GM21367 (cell line): ENCODE measurements at regions not wholly inside any gene's neighbourhood (a gene's known extent, or its start where the extent isn't known, plus 50 kb on each side); places are given as distances from the start of the nearest gene placed in this dataset.

ENCODE experiments used
- ATAC-seq: cut with Tn5 transposase; IDR thresholded peaks from one replicate; pipeline ENCODE4 v1.9.1; 2021; ENCODE audit not compliant: unreplicated experiment

DNA sequence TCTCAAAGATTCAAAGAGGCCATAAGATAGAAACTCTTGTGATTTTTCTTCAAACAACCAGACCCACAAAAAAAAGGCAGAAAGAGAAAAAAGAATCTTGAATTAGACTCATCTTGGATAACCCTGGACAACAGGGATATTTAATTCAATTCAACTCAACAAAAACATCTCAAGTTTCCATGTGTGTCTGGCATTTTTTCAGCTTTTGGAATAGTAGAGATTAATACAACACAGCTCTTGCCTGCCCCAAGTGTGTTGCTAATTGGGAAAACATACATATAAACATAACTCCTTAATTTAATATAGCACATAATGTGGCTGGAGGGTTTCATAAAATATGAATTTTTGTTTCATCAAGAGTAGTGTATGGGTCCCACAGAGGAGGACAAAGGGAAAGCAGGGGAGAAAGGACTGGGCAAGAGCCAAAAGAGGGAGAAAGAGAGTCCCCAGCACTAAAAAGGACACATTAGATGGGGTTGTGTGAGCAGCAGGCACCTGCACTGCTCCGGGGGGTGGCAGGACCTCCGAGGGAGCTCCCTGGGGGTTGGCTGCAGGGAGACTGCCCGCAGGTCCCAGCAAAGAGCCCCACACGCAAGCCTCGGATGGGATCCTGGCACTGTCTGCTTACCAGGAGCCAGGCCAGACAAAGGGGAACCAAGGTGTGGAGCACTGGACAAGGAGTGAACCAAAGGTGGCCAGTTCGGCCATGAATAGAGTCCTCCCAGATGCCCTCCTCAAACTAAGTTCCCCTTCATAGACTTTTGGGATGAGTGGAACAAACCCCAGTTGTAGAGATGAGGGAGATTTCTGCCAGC is 65.6 kb upstream of the TMEM72 start:
- no peak for ATAC-seq

DNA sequence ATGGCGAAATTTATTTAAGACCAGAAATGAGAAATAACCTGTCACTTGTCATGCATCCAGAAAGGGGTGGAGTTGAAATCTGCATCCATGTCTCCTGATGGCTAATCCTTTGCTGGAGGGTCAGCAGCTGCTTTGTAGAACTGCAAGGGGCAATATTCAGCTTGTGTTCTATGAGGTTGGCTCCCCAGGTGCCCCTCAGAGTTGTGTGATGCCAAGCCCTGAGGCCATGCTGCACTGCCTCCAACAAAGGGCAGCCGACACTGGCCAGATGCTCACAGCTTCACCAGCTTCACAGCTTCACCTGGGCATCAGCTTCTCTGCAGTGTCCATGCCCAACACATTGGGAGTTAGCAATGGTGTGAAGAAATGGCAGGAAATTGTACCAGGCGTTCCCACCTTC is 64.0 kb upstream of the TMEM72 start:
- ATAC-seq, result no peak

- no peak for ATAC-seq
These were observed 62.9 kb upstream of the TMEM72 start for GRCh38 chr10:44848211-44848610.

DNA sequence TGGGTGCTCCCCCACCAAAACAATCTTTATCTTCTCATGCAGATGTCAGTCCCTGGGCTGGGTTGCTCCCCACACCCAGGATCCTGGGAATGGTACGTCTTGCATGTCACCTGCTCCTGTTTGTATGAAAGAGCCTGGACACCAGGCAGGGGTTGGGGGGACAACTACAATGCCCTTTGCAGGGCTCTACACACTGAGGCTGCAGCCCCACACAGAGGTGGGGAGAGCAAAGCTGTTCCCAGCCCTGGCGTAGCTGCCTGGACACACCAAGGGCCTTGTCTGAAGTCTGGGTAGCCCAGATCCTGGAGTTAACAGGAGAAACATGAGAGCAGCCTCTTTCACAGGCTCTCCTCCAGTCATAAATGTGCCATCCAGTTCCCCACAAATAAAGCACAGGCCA is 61.2 kb upstream of the TMEM72 start:
- no peak for ATAC-seq

GRCh38 chr10:44850356-44850934 is 60.7 kb upstream of the TMEM72 start:
- ATAC-seq, result no peak

- no peak for ATAC-seq
These were observed 59.7 kb upstream of the TMEM72 start for GRCh38 chr10:44851413-44851812.

DNA sequence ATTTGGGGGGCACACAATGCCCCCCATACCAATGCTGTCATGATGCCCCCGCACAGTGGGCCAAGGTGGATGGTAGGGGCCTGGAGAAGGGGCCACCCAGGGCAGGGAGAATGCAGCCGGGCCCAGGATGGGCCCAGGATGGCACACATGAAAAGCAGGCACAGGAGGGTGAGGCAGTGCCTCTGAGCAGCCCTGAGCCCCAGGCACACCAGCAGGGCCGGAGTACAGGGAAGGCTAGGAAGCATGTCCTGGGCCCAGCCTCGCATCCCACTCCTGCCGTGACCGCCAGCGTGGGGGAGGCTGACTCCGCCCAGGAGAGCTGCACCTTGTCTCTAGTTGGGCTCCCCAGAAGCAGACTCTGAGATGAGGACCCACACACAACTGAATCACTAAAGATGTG is 59.3 kb upstream of the TMEM72 start:
- ATAC-seq, result no peak

DNA sequence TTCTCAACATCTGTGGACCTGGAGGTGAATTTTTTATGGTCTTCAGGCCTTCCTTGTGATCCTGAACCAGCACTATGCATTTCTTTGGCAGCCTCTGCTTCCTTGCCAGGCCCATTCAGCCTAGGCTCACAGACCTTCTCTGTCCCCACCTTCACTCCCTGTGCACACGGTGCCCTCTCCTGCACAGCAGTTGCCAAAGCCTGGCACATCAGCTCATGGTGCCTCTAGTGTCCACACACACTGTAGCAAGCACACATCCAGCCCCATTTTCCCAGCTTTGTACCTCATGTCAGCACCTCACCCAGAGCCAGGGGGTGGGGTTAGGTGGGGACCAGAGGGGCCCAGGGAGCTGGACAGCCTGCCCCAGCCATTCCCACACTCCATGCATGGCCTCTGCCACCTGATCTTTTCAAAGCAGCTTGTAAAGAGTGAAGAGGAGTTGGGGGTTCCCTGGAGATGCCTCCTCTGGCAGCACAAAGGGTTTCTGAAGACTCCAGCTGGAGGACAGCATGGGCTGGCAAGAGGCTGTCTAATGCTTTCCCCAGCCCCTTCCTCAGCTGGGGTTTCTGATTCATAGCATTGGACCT is 57.9 kb upstream of the TMEM72 start:
- no peak for ATAC-seq

DNA sequence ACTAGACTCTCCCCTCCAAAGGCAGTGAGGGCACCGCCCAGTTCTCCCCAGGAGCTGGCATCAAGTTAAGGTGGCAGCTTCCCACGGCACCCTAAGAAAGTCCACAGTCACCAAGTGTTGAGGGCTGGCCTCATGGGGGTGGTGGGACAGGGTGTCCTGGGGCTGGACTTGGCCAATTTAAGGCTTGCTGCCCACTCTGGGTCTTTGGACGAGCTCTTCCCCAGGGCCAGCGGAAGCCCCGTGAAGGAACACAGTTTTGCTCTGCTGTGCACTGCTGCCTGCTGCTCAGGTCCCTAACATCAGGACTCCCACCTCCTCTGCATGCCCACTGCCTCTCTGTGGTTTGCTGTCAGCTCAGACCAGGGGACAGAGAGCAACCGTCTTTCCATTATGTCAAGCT is 57.3 kb upstream of the TMEM72 start:
- ATAC-seq, result no peak

GRCh38 chr10:44854693-44855350 is 56.3 kb upstream of the TMEM72 start:
- no peak for ATAC-seq

GRCh38 chr10:44856696-44857095 is 54.4 kb upstream of the TMEM72 start:
- no peak for ATAC-seq

DNA sequence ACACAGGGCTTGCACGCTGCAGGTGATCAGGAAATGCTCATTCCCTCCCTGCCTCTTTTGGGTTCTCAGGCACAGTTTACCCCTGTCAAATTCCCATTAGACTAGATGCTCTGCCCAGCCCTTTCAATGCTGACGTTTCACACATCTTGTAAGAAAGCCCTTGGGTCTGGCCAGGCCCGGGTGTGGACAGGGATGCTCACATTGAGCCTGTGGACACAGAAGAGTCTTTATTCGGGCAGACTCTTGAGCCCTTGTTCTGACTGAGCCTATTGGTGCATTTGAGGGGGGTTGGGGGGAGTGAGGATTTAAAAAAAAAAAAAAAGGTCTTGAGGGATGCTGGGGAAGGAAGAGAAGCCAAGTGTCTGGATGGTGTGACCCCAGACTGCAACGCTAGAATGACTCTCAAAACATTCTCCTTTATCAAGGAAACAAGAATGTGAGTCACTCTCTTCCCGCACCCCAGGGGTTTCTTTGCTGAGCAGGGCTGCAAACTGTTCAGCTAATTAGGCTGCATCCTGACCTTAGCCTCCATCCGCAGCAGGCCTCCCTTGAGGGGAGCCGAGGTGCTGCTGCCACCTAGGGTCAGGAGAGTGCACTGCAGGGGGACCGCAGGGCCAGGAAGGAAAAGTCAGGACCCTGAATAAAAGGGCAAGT is 53.6 kb upstream of the TMEM72 start:
- ATAC-seq, result peak; percentile 77

- ATAC-seq, result no peak
These were observed 53.1 kb upstream of the TMEM72 start for GRCh38 chr10:44858017-44858371.

- ATAC-seq, result no peak
These were observed 52.1 kb upstream of the TMEM72 start for GRCh38 chr10:44858988-44859387.

- ATAC-seq, result no peak
These were observed 51.4 kb upstream of the TMEM72 start for GRCh38 chr10:44859546-44860285.

- no peak for ATAC-seq
These were observed 50.1 kb upstream of the TMEM72 start for GRCh38 chr10:44860811-44861736.
